GM13977 (cell line): ENCODE measurements at regions not wholly inside any gene's neighbourhood (a gene's known extent, or its start where the extent isn't known, plus 50 kb on each side); places are given as distances from the start of the nearest gene placed in this dataset.

Source experiments
- DNase-seq: peaks from one replicate; pipeline ENCODE4 v3.0.0; 2012; ENCODE audit warnings: low spot score
- CTCF ChIP-seq: IDR thresholded peaks from 2 replicates; pipeline ENCODE4 v1.5.1; 2012; ENCODE audit warnings: mild to moderate bottlenecking, control low read depth; ENCODE audit not compliant: insufficient read depth; ENCODE audit errors: extremely low read depth, missing control alignments
- in situ Hi-C: fragments of 300-500 bp; cut with MboI; formaldehyde crosslinking; loops from one replicate; pipeline ENCODE4 v1.12.0; 2022; ENCODE audit warnings: low sequenced_read_pairs, low pct_unique_long_range_greater_than_20kb, mixed read lengths, inconsistent platforms; ENCODE audit not compliant: unreplicated experiment

DNA sequence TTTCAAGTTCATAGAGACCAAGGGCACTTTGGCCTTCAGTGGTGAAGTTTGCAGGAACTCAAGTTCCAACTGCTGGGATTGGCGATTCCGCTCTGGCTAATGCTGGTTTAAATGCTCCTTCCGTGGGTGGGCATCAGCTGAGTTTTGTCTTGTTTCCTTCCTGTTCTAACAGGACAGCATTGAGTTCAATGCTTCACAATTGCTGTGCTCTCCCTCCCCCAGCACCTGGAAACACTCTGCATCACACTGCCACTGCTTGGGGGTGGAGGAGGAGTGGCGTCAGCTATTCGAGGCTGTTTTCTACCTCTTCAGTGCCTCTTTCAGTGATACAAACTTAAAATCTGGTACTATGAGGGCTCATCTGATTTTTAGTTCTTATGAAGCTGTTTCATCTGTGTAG, 634.9 kb downstream of the FSCB start:
- no peak for DNase-seq
- in situ Hi-C loops = no loop called here
- no peak for TF ChIP-seq CTCF

DNA sequence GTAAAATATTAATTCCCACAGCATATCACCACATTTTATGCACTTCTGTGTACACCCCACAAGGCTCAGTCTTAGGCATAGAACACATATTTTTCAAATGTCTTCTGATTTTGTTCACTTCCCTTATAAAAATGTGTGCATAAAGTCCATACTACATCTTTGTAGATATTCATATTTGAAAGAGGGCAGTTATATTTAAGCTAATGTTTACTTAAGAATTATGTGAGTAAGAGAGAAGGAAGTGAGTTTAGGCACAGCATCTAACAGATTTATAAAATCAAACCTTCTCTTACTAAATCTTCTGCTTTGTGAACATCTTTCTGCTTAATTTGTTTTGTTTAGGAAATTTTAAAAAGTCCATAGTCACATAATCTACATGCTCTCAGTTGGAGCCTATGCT, 648.1 kb downstream of the FSCB start:
- no peak for TF ChIP-seq CTCF
- DNase-seq = no peak
- in situ Hi-C loops = no loop called here

GRCh38 chr14:43855556-43855955, 651.5 kb downstream of the FSCB start:
- in situ Hi-C loops = no loop called here
- TF ChIP-seq CTCF = no peak
- DNase-seq = no peak

DNA sequence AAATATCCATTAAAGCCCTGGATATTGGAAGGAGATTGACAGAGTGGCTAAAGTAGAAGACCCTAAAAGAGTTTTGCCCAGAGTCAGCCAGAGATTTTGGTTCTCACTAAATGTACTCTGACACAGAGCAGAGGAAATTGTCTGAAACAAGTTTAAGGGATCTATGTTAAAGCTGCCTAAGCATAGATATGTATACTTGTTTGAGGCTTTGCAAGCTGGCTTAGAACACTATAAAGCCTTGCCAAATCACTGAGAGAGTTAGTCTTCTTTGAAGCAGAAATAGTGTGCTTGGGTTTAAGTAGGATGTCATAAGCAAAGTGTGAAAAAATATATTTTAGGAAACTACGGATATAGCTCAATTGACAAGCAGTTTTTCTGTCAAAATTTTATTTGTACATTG, 653.5 kb downstream of the FSCB start:
- in situ Hi-C loops = no loop called here
- no peak for DNase-seq
- TF ChIP-seq CTCF = no peak

- in situ Hi-C loops = no loop called here
- DNase-seq = no peak
- TF ChIP-seq CTCF = no peak
Observed at GRCh38 chr14:43803076-43803689, 703.9 kb downstream of the FSCB start.

- in situ Hi-C loops = no loop called here
- DNase-seq = no peak
- peak; percentile 32 for TF ChIP-seq CTCF
Observed at GRCh38 chr14:43795600-43796228, 711.4 kb downstream of the FSCB start.

- in situ Hi-C loops = no loop called here
- DNase-seq = no peak
- TF ChIP-seq CTCF = no peak
Observed at GRCh38 chr14:43793579-43793978, 713.5 kb downstream of the FSCB start.
